ENCODE measurements at regions not wholly inside any gene's neighbourhood (a gene's known extent, or its start where the extent isn't known, plus 50 kb on each side); places are given as distances from the start of the nearest gene placed in this dataset.
"Not testable (repeated sequence)": the region's sequence is repeated elsewhere in the genome, so short reads cannot be mapped to it uniquely, and the experiment has no call there.

- CTCF ChIA-PET; POLR2A ChIA-PET; H3K27me3 Mint-ChIP-seq (ENCODE audit: low read depth); H3K4me3 Mint-ChIP-seq; DNase-seq; ATAC-seq; H3K4me1 Mint-ChIP-seq (ENCODE audit: low read depth); H3K36me3 Mint-ChIP-seq (ENCODE audit: low read depth): not testable (repeated sequence)
- peaks cover 10% of the 10 kb centered on the region for H3K9me3 Mint-ChIP-seq (ENCODE audit: insufficient read depth)
- peak overlapping the region; percentile 23 for H3K27ac Mint-ChIP-seq
These were observed 440.2 kb upstream of the ANO5 start for GRCh38 chr11:21752475-21753243.

GRCh38 chr11:21753244-21753767 is 439.6 kb upstream of the ANO5 start:
- ATAC-seq; H3K27me3 Mint-ChIP-seq (ENCODE audit: low read depth); H3K36me3 Mint-ChIP-seq (ENCODE audit: low read depth); POLR2A ChIA-PET; DNase-seq; H3K27ac Mint-ChIP-seq; CTCF ChIA-PET; H3K4me1 Mint-ChIP-seq (ENCODE audit: low read depth): not testable (repeated sequence)
- Mint-ChIP-seq H3K4me3 (peak overlapping the region; percentile 5), H3K9me3 (ENCODE audit: insufficient read depth) (peaks cover 10% of the 10 kb centered on the region)

DNA sequence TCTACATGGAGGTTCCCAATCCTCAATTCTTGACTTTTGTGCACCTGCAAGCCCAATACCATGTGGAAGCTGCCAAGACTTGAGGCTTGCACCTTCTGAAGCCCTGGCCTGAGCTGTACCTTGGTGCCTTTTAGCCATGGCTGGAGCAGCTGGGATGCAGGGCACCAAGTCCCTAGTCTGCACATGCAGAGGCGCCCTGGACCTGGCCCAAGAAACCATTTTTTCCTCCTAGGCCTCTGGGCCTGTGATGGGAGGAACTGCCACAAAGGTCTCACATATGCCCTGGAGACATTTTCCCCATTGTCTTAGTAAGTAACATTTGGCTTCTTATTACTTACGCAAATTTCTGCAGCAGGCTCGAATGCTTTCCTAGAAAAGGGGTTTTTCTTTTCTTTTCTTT is 431.9 kb upstream of the ANO5 start:
- CTCF ChIA-PET = no interaction called here
- DNase-seq = no peak
- no peaks in the 10 kb centered on the region for H3K27me3 Mint-ChIP-seq (ENCODE audit: low read depth)

GRCh38 chr11:21768388-21768787 is 424.5 kb upstream of the ANO5 start:
- ChIA-PET CTCF (no interaction called here), POLR2A (no interaction called here)
- no peaks in the 10 kb centered on the region for H3K36me3 Mint-ChIP-seq (ENCODE audit: low read depth)
- peaks cover 9% of the 10 kb centered on the region for H3K9me3 Mint-ChIP-seq (ENCODE audit: insufficient read depth)
- no peak overlapping the region for H3K4me3 Mint-ChIP-seq
- no peaks in the 10 kb centered on the region for H3K4me1 Mint-ChIP-seq (ENCODE audit: low read depth)
- no peak overlapping the region for H3K27ac Mint-ChIP-seq
- ATAC-seq = no peak
- no peaks in the 10 kb centered on the region for H3K27me3 Mint-ChIP-seq (ENCODE audit: low read depth)
- no peak for DNase-seq

More for the DNA sequence above, 431.9 kb upstream of the ANO5 start:
- H3K27ac Mint-ChIP-seq = no peak overlapping the region
- peaks cover 11% of the 10 kb centered on the region for H3K9me3 Mint-ChIP-seq (ENCODE audit: insufficient read depth)
- POLR2A ChIA-PET = no interaction called here
- ATAC-seq = no peak
- H3K4me3 Mint-ChIP-seq = no peak overlapping the region
- no peaks in the 10 kb centered on the region for H3K4me1 Mint-ChIP-seq (ENCODE audit: low read depth)
- H3K36me3 Mint-ChIP-seq (ENCODE audit: low read depth) = no peaks in the 10 kb centered on the region

DNA sequence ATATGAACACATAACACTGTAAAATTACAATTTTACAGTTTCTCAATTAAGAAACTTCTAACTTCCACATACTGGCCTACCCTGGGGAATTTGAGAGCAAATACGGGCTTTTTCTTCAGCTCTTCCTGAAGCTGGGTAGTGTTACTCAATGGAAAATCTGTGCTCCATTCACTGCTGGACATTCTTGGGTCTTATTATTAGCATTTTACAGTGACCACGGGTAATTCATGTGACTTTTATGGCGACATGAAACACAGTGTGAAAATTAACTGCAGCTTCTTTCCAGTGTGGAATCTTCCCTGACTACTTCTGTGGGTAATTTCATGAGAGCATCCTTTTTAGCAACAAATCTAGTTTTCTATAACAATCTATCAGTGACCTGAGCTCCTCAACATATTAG is 423.7 kb upstream of the ANO5 start:
- CTCF ChIA-PET = no interaction called here
- Mint-ChIP-seq H3K36me3 (ENCODE audit: low read depth) (no peaks in the 10 kb centered on the region), H3K4me1 (ENCODE audit: low read depth) (no peaks in the 10 kb centered on the region), H3K27ac (no peak overlapping the region), H3K9me3 (ENCODE audit: insufficient read depth) (peaks cover 9% of the 10 kb centered on the region), H3K27me3 (ENCODE audit: low read depth) (no peaks in the 10 kb centered on the region), H3K4me3 (no peak overlapping the region)
- DNase-seq (no peak), ATAC-seq (no peak)
- POLR2A ChIA-PET = no interaction called here

DNA sequence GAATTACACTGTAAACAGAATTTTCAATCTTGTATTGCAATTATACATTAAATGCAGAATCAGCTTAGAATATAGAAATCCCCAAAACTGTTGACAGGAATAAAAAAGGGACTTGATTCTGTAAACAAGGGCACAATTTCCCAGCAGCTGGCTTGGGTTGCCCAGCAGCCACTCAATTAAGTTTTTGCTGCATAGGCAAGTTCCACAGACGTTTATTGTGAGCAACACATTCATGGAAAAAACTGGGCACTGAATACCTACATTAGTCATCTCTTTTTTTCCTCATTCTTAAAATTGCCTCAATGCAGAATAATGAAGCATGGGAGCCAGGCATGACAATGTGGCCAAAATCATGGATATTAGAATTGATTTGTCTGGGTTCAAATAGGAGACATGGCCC is 421.8 kb upstream of the ANO5 start:
- no peaks in the 10 kb centered on the region for H3K36me3 Mint-ChIP-seq (ENCODE audit: low read depth)
- peaks cover 9% of the 10 kb centered on the region for H3K9me3 Mint-ChIP-seq (ENCODE audit: insufficient read depth)
- no peak overlapping the region for H3K4me3 Mint-ChIP-seq
- no peaks in the 10 kb centered on the region for H3K4me1 Mint-ChIP-seq (ENCODE audit: low read depth)
- POLR2A ChIA-PET = no interaction called here
- ATAC-seq = no peak
- DNase-seq = no peak
- no peaks in the 10 kb centered on the region for H3K27me3 Mint-ChIP-seq (ENCODE audit: low read depth)
- CTCF ChIA-PET = no interaction called here
- H3K27ac Mint-ChIP-seq = no peak overlapping the region

DNA sequence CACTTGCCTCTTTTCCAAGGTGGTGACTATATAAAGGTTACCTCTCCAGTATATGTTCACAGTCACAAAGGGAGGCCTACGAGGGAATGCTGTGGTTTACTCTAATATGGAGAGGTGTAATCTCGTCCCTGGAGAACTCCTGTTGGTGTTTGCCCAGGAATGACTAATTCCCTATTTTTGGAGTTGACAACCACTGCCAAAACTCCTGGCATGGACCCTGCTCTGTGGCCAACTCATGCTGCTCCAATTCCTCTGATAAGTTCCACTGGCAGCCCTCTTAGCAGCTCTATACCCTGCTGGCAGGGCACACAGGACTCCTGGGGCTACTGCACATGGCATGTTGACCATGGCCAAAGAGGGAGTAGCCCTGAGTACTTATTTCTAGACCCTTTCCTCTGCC is 418.7 kb upstream of the ANO5 start:
- POLR2A ChIA-PET = no interaction called here
- Mint-ChIP-seq H3K36me3 (ENCODE audit: low read depth) (no peaks in the 10 kb centered on the region), H3K4me1 (ENCODE audit: low read depth) (no peaks in the 10 kb centered on the region), H3K9me3 (ENCODE audit: insufficient read depth) (peaks cover 6% of the 10 kb centered on the region), H3K27me3 (ENCODE audit: low read depth) (no peaks in the 10 kb centered on the region), H3K27ac (no peak overlapping the region), H3K4me3 (no peak overlapping the region)
- CTCF ChIA-PET = no interaction called here
- no peak for DNase-seq
- ATAC-seq = no peak

DNA sequence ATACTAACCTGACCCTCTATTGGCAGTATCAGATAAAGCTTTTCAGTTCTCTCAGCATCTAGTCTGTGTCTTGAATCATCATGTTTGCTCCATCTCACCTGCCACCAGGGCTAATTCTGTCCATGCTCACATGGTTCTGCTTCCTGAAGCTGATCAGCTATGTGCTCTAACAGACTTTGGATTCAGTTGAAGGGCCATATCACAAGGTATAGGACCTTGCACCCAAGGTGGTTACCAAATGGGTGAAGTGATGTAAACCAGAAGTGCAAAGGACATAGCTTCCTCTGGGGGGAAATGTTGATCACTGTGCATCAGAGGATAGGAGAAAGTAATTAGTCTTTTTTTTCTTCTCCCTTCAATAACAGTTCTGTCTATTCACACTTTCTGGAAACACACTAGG is 417.0 kb upstream of the ANO5 start:
- Mint-ChIP-seq H3K4me1 (ENCODE audit: low read depth) (no peaks in the 10 kb centered on the region), H3K4me3 (no peak overlapping the region), H3K9me3 (ENCODE audit: insufficient read depth) (peaks cover 6% of the 10 kb centered on the region), H3K27me3 (ENCODE audit: low read depth) (no peaks in the 10 kb centered on the region), H3K27ac (no peak overlapping the region), H3K36me3 (ENCODE audit: low read depth) (no peaks in the 10 kb centered on the region)
- DNase-seq (no peak), ATAC-seq (no peak)
- ChIA-PET CTCF (no interaction called here), POLR2A (no interaction called here)

DNA sequence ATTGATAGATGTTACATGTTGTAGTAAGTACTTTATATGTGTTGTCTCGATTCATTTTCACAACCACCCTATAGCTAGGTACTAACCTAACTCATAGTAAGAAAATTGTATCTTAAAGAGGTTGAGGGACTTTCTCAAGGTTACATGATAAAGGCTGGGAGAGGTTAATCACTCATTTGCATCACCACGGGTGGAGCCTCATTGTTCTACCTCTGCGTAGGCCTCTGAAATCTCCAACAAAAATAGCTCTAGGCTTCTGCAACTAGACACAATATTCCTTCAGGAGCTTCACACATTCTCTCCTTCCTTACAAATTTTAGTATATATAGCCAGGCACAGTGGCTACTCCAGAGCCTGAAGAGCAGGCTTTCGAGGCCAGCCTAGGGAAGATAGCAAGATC is 408.9 kb upstream of the ANO5 start:
- H3K4me1 Mint-ChIP-seq (ENCODE audit: low read depth) = no peaks in the 10 kb centered on the region
- POLR2A ChIA-PET = no interaction called here
- H3K4me3 Mint-ChIP-seq = no peak overlapping the region
- DNase-seq (no peak), ATAC-seq (no peak)
- CTCF ChIA-PET = no interaction called here
- no peak overlapping the region for H3K27ac Mint-ChIP-seq
- peaks cover 6% of the 10 kb centered on the region for H3K9me3 Mint-ChIP-seq (ENCODE audit: insufficient read depth)
- H3K27me3 Mint-ChIP-seq (ENCODE audit: low read depth) = no peaks in the 10 kb centered on the region
- H3K36me3 Mint-ChIP-seq (ENCODE audit: low read depth) = no peaks in the 10 kb centered on the region

DNA sequence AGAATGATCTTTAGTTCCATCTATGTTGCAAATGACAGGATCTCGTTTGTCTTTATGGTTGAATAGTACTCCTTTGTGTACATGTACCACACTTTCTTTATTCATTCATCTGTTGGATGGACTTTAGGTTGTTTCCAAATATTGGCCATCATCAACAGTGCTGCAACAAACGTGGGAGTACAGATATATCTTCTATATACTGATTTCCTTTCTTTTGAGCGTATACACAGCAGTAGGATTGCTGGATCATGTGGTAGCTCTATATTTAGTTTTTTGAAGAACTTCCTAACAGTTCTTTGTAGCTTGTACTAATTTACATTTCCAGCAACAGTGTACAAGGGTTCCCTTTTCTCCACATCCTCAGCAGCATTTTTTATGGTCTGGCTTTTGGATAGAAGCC is 407.5 kb upstream of the ANO5 start:
- no peak for DNase-seq
- no peak overlapping the region for H3K27ac Mint-ChIP-seq
- no peaks in the 10 kb centered on the region for H3K4me1 Mint-ChIP-seq (ENCODE audit: low read depth)
- POLR2A ChIA-PET = no interaction called here
- no peak overlapping the region for H3K4me3 Mint-ChIP-seq
- peaks cover 15% of the 10 kb centered on the region for H3K9me3 Mint-ChIP-seq (ENCODE audit: insufficient read depth)
- H3K27me3 Mint-ChIP-seq (ENCODE audit: low read depth) = no peaks in the 10 kb centered on the region
- no peak for ATAC-seq
- no peaks in the 10 kb centered on the region for H3K36me3 Mint-ChIP-seq (ENCODE audit: low read depth)
- CTCF ChIA-PET = no interaction called here

- no peaks in the 10 kb centered on the region for H3K27me3 Mint-ChIP-seq (ENCODE audit: low read depth)
These were observed 398.6 kb upstream of the ANO5 start for GRCh38 chr11:21794306-21794705.

GRCh38 chr11:21798216-21798615 is 394.7 kb upstream of the ANO5 start:
- H3K4me1 Mint-ChIP-seq (ENCODE audit: low read depth) = no peaks in the 10 kb centered on the region
- H3K27me3 Mint-ChIP-seq (ENCODE audit: low read depth) = no peaks in the 10 kb centered on the region
- no peak overlapping the region for H3K27ac Mint-ChIP-seq
- no peak overlapping the region for H3K4me3 Mint-ChIP-seq
- H3K36me3 Mint-ChIP-seq (ENCODE audit: low read depth) = no peaks in the 10 kb centered on the region
- ChIA-PET POLR2A (no interaction called here), CTCF (no interaction called here)
- DNase-seq (no peak), ATAC-seq (no peak)
- H3K9me3 Mint-ChIP-seq (ENCODE audit: insufficient read depth) = peaks cover 21% of the 10 kb centered on the region

More at GRCh38 chr11:21794306-21794705, 398.6 kb upstream of the ANO5 start:
- no peak overlapping the region for H3K27ac Mint-ChIP-seq
- ATAC-seq = no peak
- no peaks in the 10 kb centered on the region for H3K4me1 Mint-ChIP-seq (ENCODE audit: low read depth)
- H3K4me3 Mint-ChIP-seq = no peak overlapping the region
- POLR2A ChIA-PET = no interaction called here
- H3K36me3 Mint-ChIP-seq (ENCODE audit: low read depth) = no peaks in the 10 kb centered on the region
- CTCF ChIA-PET = no interaction called here
- H3K9me3 Mint-ChIP-seq (ENCODE audit: insufficient read depth) = peaks cover 24% of the 10 kb centered on the region
- no peak for DNase-seq

DNA sequence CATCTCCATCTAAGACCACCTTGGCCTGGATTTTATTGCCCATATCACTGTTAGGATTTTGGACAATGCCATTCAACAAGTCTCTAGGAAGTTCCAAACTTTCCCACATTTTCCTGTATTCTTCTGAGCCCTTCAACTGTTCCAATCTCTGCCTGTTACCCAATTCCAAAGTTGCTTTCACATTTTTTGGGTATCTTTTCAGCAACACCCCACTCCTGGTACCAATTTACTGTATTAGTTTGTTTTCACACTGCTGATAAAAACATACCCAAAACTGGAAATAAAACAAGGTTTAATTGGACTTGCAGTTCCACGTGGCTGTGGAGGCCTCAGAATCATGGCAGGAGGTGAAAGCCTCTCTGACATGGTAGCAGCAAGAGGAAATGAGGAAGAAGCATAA is 388.4 kb upstream of the ANO5 start:
- DNase-seq; H3K27ac Mint-ChIP-seq; POLR2A ChIA-PET; H3K4me1 Mint-ChIP-seq (ENCODE audit: low read depth); CTCF ChIA-PET; ATAC-seq; H3K36me3 Mint-ChIP-seq (ENCODE audit: low read depth); H3K27me3 Mint-ChIP-seq (ENCODE audit: low read depth); H3K4me3 Mint-ChIP-seq: not testable (repeated sequence)
- H3K9me3 Mint-ChIP-seq (ENCODE audit: insufficient read depth) = peaks cover 19% of the 10 kb centered on the region
